NCI-H2081 treated with DMSO at 0.1 percent for 48 hours (cell line): ENCODE measurements at regions not wholly inside any gene's neighbourhood (a gene's known extent, or its start where the extent isn't known, plus 50 kb on each side); places are given as distances from the start of the nearest gene placed in this dataset.

Experiments
- DNase-seq: peaks from one replicate; lab custom pipeline; 2025; lab: John Stamatoyannopoulos, UW

- DNase-seq: no peak
Observed at GRCh38 chr9:108643731-108644510, 211.9 kb downstream of the ACTL7B start.

- no peak for DNase-seq
Observed at GRCh38 chr9:108642871-108643270, 212.9 kb downstream of the ACTL7B start.

GRCh38 chr9:108640230-108640629 is 215.6 kb downstream of the ACTL7B start:
- no peak for DNase-seq

DNA sequence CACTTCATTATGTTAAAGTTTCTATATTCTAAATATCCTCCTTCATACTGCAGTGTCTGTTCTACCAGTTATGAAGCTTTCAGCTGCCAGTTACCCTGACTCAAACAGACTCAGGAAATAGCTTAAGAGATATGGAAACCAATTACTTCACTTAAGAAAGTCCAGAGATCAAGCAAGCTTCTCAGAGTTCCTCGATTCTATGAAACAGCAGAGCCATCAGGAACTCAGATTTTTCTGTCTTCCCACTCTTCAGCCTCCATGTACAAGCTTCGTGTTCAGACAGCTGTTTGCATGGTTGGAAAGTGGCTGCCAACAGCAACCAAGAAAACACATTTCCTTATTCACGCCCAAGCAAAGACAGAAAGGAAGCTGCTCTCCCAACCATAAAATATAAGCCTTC is 216.1 kb downstream of the ACTL7B start:
- DNase-seq: no peak

GRCh38 chr9:108639091-108639490 is 216.7 kb downstream of the ACTL7B start:
- DNase-seq: no peak

DNA sequence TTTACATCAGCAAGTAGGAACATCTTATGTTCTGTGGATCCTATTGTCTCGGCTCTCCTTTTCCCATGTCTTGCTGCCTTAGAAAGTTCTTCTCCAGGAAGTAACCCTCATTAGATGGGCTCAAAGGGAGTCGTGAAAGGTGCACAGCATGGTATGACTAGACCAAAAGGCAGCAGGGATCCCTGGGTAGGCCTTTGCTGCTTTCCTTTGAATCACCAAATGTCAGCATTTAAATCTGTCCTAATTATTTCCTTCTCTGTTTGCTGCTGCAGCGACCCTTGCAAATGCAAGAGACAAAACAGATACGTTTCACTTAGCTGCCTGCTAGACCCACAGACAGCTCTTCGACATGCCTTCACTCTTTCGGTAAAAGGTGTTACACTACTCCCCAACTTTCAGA is 218.4 kb downstream of the ACTL7B start:
- DNase-seq: no peak

GRCh38 chr9:108636013-108636412 is 219.8 kb downstream of the ACTL7B start:
- no peak for DNase-seq

DNA sequence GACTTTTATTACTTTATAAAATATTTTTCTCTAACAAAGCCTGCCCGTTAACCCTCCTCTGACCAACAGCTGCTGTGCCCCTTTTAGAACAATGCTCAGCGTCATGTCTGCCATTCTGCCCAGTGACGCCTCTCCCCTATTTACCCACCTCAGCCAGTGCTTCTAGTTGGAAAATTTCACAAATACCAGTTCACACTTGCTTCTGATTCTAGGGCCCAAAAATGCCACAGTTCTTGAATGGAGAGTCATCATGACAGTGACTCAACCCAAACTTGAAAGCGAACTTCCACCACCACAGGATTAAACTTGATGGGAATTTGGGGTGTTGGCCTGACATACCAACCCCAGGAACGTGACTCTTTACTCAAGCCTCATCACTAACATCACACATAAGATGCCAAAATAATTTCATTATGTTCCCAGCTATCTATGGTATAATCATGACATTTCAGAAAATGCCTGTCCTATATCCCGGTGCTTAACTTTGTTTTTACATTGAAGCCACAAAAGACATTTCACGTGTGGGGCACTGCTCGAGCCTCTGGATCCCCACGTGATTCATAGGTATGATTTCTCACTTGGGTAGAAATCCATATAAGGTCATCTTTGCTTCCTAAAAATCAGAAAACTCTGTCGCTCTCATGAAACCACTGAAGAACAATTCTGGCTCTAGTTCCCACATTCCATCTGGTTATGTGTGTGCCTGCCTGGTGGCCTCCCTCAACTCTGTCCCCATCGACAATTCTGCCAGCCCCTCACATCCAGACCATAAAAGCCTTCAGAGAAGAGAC is 220.9 kb downstream of the ACTL7B start:
- no peak for DNase-seq

- DNase-seq: no peak
Observed at GRCh38 chr9:108634204-108634603, 221.6 kb downstream of the ACTL7B start.

DNA sequence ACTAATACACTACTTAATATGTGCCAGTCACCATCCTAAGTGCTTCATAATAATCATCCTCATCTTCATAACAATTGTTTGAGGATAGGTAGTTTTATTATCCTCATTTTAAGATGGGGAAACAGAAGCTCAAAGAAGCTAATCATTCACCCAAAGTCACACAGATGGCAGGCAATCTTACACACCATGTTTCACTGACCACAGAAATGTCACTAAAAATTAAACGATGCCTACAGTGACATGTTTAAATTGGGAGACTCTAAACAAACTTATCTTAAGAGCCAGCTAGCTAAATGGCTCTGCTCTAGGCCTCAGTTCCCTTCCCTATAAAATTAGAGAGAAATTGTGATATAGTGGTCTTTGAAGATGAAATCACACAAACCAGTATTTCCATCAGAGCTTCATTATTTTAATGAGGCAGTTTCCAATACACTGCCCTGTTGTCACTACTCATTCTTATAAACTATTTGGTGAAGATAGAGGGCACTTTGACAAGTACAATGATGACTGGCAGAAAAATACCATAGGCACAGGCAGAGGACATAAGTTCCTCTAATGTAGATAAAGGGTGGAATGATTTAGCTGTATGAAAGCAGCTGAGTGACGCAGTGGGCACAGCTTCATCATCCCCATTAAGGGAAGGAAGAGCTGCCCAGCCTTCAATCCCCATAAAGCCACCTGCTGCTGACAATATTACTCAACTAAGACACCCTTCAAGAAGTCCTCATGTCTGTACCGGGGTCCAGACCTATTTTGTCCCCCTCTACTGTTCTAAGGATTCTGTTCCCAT is 224.1 kb downstream of the ACTL7B start:
- DNase-seq: no peak

DNA sequence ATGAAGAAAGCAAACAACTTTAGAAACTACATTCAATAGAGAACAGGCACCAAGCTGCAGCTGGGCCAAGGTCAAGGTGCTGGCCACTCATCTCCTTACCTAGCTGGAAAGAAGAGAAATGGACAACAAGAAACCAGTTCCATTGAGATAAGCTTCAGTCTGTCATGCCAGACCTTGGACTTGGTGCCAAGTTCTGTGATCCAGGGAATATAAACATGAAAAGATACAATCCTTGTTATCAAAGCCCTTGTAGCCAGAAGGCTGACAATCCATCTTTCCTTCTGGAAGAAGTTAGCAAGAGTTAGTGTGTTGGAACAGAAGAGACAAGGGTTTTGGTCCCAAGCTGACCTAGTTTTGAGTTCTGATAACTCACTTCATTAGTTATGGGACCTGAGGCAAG is 227.5 kb downstream of the ACTL7B start:
- DNase-seq: no peak

- no peak for DNase-seq
Observed at GRCh38 chr9:108626743-108627142, 229.0 kb downstream of the ACTL7B start.

- no peak for DNase-seq
Observed at GRCh38 chr9:108621991-108622855, 233.6 kb downstream of the ACTL7B start.

DNA sequence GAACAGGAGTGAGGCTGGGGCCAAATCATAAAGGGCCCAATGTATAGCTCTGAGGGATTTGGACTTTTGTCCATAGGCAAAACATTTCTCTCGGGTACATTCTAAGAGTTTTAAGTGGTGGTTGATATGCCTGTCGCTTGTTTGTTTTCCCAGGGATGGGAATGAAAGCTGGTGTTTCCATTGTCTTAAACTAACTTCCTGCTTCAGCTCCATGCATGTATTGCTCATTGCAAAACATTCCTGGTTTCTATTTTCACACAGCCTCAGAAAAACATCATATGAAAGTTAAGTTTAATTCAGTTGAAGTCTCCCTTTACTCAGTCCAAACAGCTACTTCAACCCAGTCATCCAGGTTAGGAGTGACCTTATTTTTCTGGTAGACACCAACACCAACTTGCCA is 235.0 kb downstream of the ACTL7B start:
- DNase-seq: no peak

- no peak for DNase-seq
Observed at GRCh38 chr9:108618906-108619550, 236.8 kb downstream of the ACTL7B start.

DNA sequence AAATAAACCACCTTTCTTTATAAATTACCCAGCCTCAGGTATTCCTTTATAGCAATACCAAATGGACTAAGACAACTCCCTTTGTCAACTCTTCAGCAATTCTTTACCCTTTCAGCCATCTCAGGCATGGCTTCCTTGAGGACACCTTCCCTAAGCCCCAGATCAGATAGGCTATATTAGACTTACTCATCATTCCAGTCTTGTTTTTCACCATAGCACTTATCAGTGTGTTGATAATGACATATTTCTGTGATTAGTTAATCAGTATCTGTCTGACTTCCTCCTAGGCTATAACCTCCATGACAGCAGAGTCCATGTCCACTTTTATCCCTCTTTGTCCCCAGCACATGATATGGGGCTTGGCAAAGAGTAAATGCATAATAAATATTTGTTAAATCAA is 238.1 kb downstream of the ACTL7B start:
- DNase-seq: no peak

- no peak for DNase-seq
Observed at GRCh38 chr9:108615152-108615551, 240.6 kb downstream of the ACTL7B start.

- DNase-seq: no peak
Observed at GRCh38 chr9:108612513-108612912, 243.3 kb downstream of the ACTL7B start.

DNA sequence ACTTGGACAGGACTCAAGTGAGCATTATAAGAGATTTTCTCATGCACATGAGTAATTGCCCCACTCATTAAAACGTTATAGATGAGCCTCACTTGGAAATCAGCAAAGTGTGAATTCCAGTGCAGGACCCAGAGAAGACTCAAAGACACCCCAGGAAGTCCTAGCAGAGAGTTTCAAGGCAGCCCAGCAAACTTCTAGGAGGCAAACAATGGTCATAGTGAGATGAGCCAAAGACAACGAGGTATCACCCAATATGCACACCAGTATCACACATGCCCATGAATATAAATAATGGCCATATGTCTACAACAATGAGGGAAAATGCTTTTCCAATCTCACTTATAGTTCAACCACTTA is 245.9 kb downstream of the ACTL7B start:
- no peak for DNase-seq

DNA sequence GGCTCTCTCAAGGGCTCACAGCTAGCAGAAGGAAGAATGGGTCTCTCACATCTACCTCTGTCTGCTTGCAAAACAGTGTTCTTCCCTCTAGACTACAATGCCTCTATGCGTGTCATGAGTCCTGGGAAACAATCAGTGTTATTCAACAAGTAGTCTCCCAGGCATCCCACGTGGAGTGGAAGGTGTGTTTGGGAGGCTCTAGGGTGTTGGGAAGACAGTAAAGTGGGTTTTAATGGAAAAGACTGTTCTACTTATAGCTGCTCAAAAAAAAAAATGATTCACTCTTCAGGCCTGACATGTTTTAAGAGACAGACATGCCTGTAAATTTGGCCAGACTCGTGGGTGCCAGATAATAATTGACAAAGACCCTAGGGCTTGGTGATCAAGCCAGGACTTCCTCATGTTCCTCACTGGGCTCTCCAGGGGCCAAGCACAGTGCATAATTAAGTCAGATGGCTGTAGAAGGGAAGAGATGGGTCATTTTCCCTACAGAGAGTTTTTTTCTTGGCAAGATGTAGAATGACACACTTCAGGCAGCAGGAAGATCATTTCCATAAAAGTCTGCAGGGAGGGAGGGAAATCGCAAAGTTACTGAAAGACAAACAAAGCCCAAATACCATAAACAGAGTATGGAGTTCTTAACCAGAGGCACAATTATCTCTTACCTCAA is 246.4 kb downstream of the ACTL7B start:
- DNase-seq: no peak

GRCh38 chr9:108607607-108608006 is 248.2 kb downstream of the ACTL7B start:
- DNase-seq: no peak
